Prostate gland (tissue), 2 donors: ENCODE measurements at regions not wholly inside any gene's neighbourhood (a gene's known extent, or its start where the extent isn't known, plus 50 kb on each side); places are given as distances from the start of the nearest gene placed in this dataset.

Source experiments
- CTCF ChIP-seq, 4 experiments: fragments of 200-600 bp in 2 of 4; fragments of 450-650 bp in 2 of 4; sonication (generic) in 2 of 4; IDR thresholded peaks; 1 replicate in 3 of 4; 2 replicates in 1 of 4; pipeline ENCODE4 v1.5.1; 2016 to 2019; ENCODE audit warnings: antibody characterized with exemption in 4 of 4, mild to moderate bottlenecking in 2 of 4, moderate library complexity in 2 of 4
- POLR2AphosphoS5 ChIP-seq: sonication (generic); formaldehyde crosslinking; IDR thresholded peaks from one replicate; pipeline ENCODE4 v1.6.1; 2017; ENCODE audit warnings: antibody characterized with exemption

- TF ChIP-seq POLR2AphosphoS5: no peak
- TF ChIP-seq CTCF (IDR thresholded peaks at IDR 0.05): no peak
Observed at GRCh38 chr3:99287876-99288275, 350.5 kb upstream of the COL8A1 start.
